Sigmoid colon (tissue), 6 donors: ENCODE measurements at regions not wholly inside any gene's neighbourhood (a gene's known extent, or its start where the extent isn't known, plus 50 kb on each side); places are given as distances from the start of the nearest gene placed in this dataset.

Experiments
- DNase-seq: peaks from one replicate; pipeline ENCODE4 v3.0.0-alpha.2; 2019
- H3K27ac ChIP-seq, 4 donors: fragments of 200-600 bp; sonication (generic); one replicate each; pipeline ENCODE4 v1.5.1; 2016 to 2019; ENCODE audit warnings: mild to moderate bottlenecking in 1 of 4
- H3K27me3 ChIP-seq, 3 donors: fragments of 200-600 bp; sonication (generic); one replicate each; pipeline ENCODE4 v1.5.1; 2019; ENCODE audit warnings: mild to moderate bottlenecking in 1 of 3
- H3K36me3 ChIP-seq, 4 donors: fragments of 200-600 bp; sonication (generic); one replicate each; pipeline ENCODE4 v1.5.1; 2016 to 2019
- H3K4me1 ChIP-seq, 4 donors: fragments of 200-600 bp; sonication (generic); one replicate each; pipeline ENCODE4 v1.5.1; 2017 to 2019
- H3K4me3 ChIP-seq, 4 donors: fragments of 200-600 bp; sonication (generic); one replicate each; pipeline ENCODE4 v1.5.1; 2017 to 2019; ENCODE audit warnings: mild to moderate bottlenecking in 2 of 4, moderate library complexity in 1 of 4
- H3K9me3 ChIP-seq, 4 donors: fragments of 200-600 bp in 3 of 4; sonication (generic) in 3 of 4; one replicate each; pipeline versions ENCODE4 v1.5.1 to v1.6.1; 2013 to 2019
- CTCF ChIP-seq, 4 experiments: fragments of 450-650 bp in 3 of 4; fragments of 200-600 bp in 1 of 4; IDR thresholded peaks; one replicate each; pipeline ENCODE4 v1.5.1; 2016 to 2019; ENCODE audit warnings: antibody characterized with exemption in 4 of 4, mild to moderate bottlenecking in 3 of 4, moderate library complexity in 2 of 4
- EP300 ChIP-seq, 4 donors: sonication (generic); formaldehyde crosslinking; IDR thresholded peaks; one replicate each; pipeline ENCODE4 v1.6.1; 2017; ENCODE audit warnings: antibody characterized with exemption in 4 of 4
- POLR2A ChIP-seq, 2 donors: fragments of 450-650 bp; IDR thresholded peaks; one replicate each; pipeline ENCODE4 v1.6.1; 2016; ENCODE audit warnings: antibody characterized with exemption in 2 of 2, mild to moderate bottlenecking in 2 of 2, moderate library complexity in 2 of 2
- POLR2AphosphoS5 ChIP-seq, 4 donors: sonication (generic); formaldehyde crosslinking; IDR thresholded peaks; one replicate each; pipeline ENCODE4 v1.6.1; 2017; ENCODE audit warnings: antibody characterized with exemption in 4 of 4
- WGBS, 2 donors: extraction: QIAGEN DNeasy Blood & Tissue Kit; methylation state at CpG; one replicate each; pipeline ENCODE4 v1.1.7; 2013; 5-methylcytosine and 5-hydroxymethylcytosine counted together
- intact Hi-C: fragments of 100-400 bp; cut with DNase I; formaldehyde crosslinking; loops from one replicate; pipeline ENCODE4 v1.15.1; 2023
- donor health status: healthy with polysubstance abuse.
- donor health status: healthy.

GRCh38 chr2:34178482-34178881 lies 579.4 kb upstream of the FAM98A start:
- Histone ChIP-seq H3K4me3 (no peak overlapping the region), H3K27ac (no peak overlapping the region), H3K9me3 (no peaks in the 10 kb centered on the region), H3K4me1 (no peaks in the 10 kb centered on the region), H3K36me3 (no peaks in the 10 kb centered on the region), H3K27me3 (no peaks in the 10 kb centered on the region)
- DNase-seq = no peak
- intact Hi-C loops = no loop called here
- TF ChIP-seq POLR2AphosphoS5 (IDR thresholded peaks at IDR 0.05) (no peak), CTCF (IDR thresholded peaks at IDR 0.05) (no peak), EP300 (IDR thresholded peaks at IDR 0.05) (no peak), POLR2A (IDR thresholded peaks at IDR 0.05) (no peak)

GRCh38 chr2:34176693-34177092 lies 577.6 kb upstream of the FAM98A start:
- TF ChIP-seq POLR2A (IDR thresholded peaks at IDR 0.05) (no peak), EP300 (IDR thresholded peaks at IDR 0.05) (no peak), CTCF (IDR thresholded peaks at IDR 0.05) (no peak), POLR2AphosphoS5 (IDR thresholded peaks at IDR 0.05) (no peak)
- Histone ChIP-seq H3K4me1 (no peaks in the 10 kb centered on the region), H3K27ac (no peak overlapping the region), H3K27me3 (no peaks in the 10 kb centered on the region), H3K4me3 (no peak overlapping the region), H3K36me3 (no peaks in the 10 kb centered on the region), H3K9me3 (no peaks in the 10 kb centered on the region)
- intact Hi-C loops = no loop called here
- DNase-seq = no peak

- intact Hi-C loops = no loop called here
- Histone ChIP-seq H3K4me1 (no peaks in the 10 kb centered on the region), H3K9me3 (no peaks in the 10 kb centered on the region)
Observed at GRCh38 chr2:34174506-34174905, 575.4 kb upstream of the FAM98A start.

GRCh38 chr2:34162231-34162630 lies 563.1 kb upstream of the FAM98A start:
- intact Hi-C loops = no loop called here
- no peak overlapping the region for H3K27ac ChIP-seq
- TF ChIP-seq CTCF (IDR thresholded peaks at IDR 0.05) (no peak), POLR2A (IDR thresholded peaks at IDR 0.05) (no peak), EP300 (IDR thresholded peaks at IDR 0.05) (no peak), POLR2AphosphoS5 (IDR thresholded peaks at IDR 0.05) (no peak)
- WGBS, 2 donors = 85 to 93% methylated on average over 4 of the region's 4 CpGs
- H3K4me1 ChIP-seq = no peaks in the 10 kb centered on the region
- no peaks in the 10 kb centered on the region for H3K27me3 ChIP-seq
- no peaks in the 10 kb centered on the region for H3K9me3 ChIP-seq
- H3K36me3 ChIP-seq = no peaks in the 10 kb centered on the region
- H3K4me3 ChIP-seq = no peak overlapping the region
- DNase-seq = no peak

More at GRCh38 chr2:34174506-34174905, 575.4 kb upstream of the FAM98A start:
- Histone ChIP-seq H3K27ac (no peak overlapping the region), H3K36me3 (no peaks in the 10 kb centered on the region), H3K27me3 (no peaks in the 10 kb centered on the region), H3K4me3 (no peak overlapping the region)
- WGBS, 2 donors = 80 to 84% methylated on average over 2 of the region's 2 CpGs
- DNase-seq = no peak
- TF ChIP-seq POLR2AphosphoS5 (IDR thresholded peaks at IDR 0.05) (no peak), CTCF (IDR thresholded peaks at IDR 0.05) (no peak), EP300 (IDR thresholded peaks at IDR 0.05) (no peak), POLR2A (IDR thresholded peaks at IDR 0.05) (no peak)

GRCh38 chr2:34161549-34161948 lies 562.5 kb upstream of the FAM98A start:
- Histone ChIP-seq H3K27me3 (no peaks in the 10 kb centered on the region), H3K4me3 (no peak overlapping the region), H3K4me1 (no peaks in the 10 kb centered on the region), H3K27ac (no peak overlapping the region), H3K9me3 (no peaks in the 10 kb centered on the region), H3K36me3 (no peaks in the 10 kb centered on the region)
- TF ChIP-seq CTCF (IDR thresholded peaks at IDR 0.05) = no peak
- no peak for DNase-seq
- WGBS, 2 donors = 89% methylated on average over 3 of the region's 3 CpGs
- intact Hi-C loops = no loop called here
